OCI-LY7 (cell line): ENCODE measurements at regions not wholly inside any gene's neighbourhood (a gene's known extent, or its start where the extent isn't known, plus 50 kb on each side); places are given as distances from the start of the nearest gene placed in this dataset.

Experiments used
- BruUV-seq: library from RNA; stranded (reverse); fragments of 400-500 nt; replicated peaks from 2 replicates; lab custom pipeline; 2021; lab: Mats Ljungman, UMichigan
- CTCF ChIA-PET: fragments of 300-600 bp; sonication (Branson Sonifier 250); formaldehyde crosslinking; loops from one replicate; lab custom pipeline; 2022; ENCODE audit warnings: antibody characterized with exemption; ENCODE audit not compliant: unreplicated experiment; lab: Charles Lee
- POLR2A ChIA-PET: fragments of 300-600 bp; sonication (Branson Sonifier 250); formaldehyde crosslinking; loops from one replicate; lab custom pipeline; 2022; ENCODE audit warnings: antibody characterized with exemption; lab: Charles Lee
- DNase-seq: peaks from one replicate; pipeline ENCODE4 v3.0.0-alpha.2; 2015; ENCODE audit warnings: low spot score
- H2AFZ ChIP-seq: fragments of 200-600 bp; sonication (generic), shearing (Covaris generic); 2 replicates; pipeline ENCODE4 v1.6.1; 2014; ENCODE audit warnings: mild to moderate bottlenecking, antibody characterized with exemption, low read length, moderate library complexity
- H3K27ac ChIP-seq: fragments of 200-600 bp; sonication (generic); 2 replicates; pipeline ENCODE4 v1.5.1; 2014; ENCODE audit warnings: mixed run types, low read depth, mild to moderate bottlenecking, moderate library complexity, low read length, inconsistent platforms; ENCODE audit not compliant: poor library complexity, severe bottlenecking
- H3K36me3 ChIP-seq: fragments of 200-600 bp; sonication (generic); 2 replicates; pipeline ENCODE4 v1.6.1; 2014; ENCODE audit warnings: mild to moderate bottlenecking, antibody characterized with exemption, low read length, moderate library complexity, mixed read lengths; ENCODE audit not compliant: insufficient read depth
- H3K4me1 ChIP-seq: fragments of 200-600 bp; sonication (generic); 2 replicates; pipeline ENCODE4 v1.5.1; 2014; ENCODE audit warnings: mild to moderate bottlenecking, low read length; ENCODE audit not compliant: insufficient read depth, poor library complexity, severe bottlenecking
- H3K4me2 ChIP-seq: fragments of 200-600 bp; sonication (generic); 2 replicates; pipeline ENCODE4 v1.6.1; 2014; ENCODE audit warnings: mild to moderate bottlenecking, low read length
- H3K4me3 ChIP-seq: fragments of 200-600 bp; sonication (generic); 2 replicates; pipeline ENCODE4 v1.5.1; 2014; ENCODE audit warnings: mild to moderate bottlenecking, low read depth, low read length; ENCODE audit not compliant: poor library complexity, severe bottlenecking
- H3K79me2 ChIP-seq: fragments of 200-600 bp; sonication (generic); 2 replicates; pipeline ENCODE4 v1.6.1; 2016; ENCODE audit warnings: low read depth, mild to moderate bottlenecking, low read length, moderate library complexity, mixed read lengths; ENCODE audit not compliant: insufficient read depth
- H3K9me2 ChIP-seq: fragments of 200-600 bp; sonication (generic); 2 replicates; pipeline ENCODE4 v1.6.1; 2016; ENCODE audit warnings: mild to moderate bottlenecking, low read length, mixed read lengths; ENCODE audit not compliant: insufficient read depth
- H3K9me3 ChIP-seq: fragments of 200-600 bp; sonication (generic); 2 replicates; pipeline ENCODE4 v1.6.1; 2014; ENCODE audit warnings: mild to moderate bottlenecking, mixed run types, low read length, mixed read lengths
- H4K20me1 ChIP-seq: fragments of 200-600 bp; sonication (generic); 2 replicates; pipeline ENCODE4 v1.6.1; 2014; ENCODE audit warnings: mild to moderate bottlenecking, antibody characterized with exemption, low read length, moderate library complexity, mixed read lengths; ENCODE audit not compliant: insufficient read depth
- EZH2phosphoT487 ChIP-seq: fragments of 200-600 bp; sonication (generic); IDR thresholded peaks from 2 replicates; pipeline ENCODE4 v1.6.1; 2018; ENCODE audit warnings: low read depth, borderline replicate concordance, mild to moderate bottlenecking, mixed run types, antibody characterized with exemption, low read length, moderate library complexity, mixed read lengths
- intact Hi-C: fragments of 100-400 bp; cut with micrococcal nuclease; formaldehyde crosslinking; loops from one replicate; pipeline ENCODE4 v1.10.0; 2022; ENCODE audit not compliant: unreplicated experiment
- TF ChIP-seq, protein P1 (sequence below): fragments of 200-600 bp; sonication (generic); conservative IDR thresholded peaks from 2 replicates; pipeline ENCODE4 v1.5.1; 2014; ENCODE audit warnings: mild to moderate bottlenecking, antibody characterized with exemption, low read length, moderate library complexity, mixed read lengths

DNA sequence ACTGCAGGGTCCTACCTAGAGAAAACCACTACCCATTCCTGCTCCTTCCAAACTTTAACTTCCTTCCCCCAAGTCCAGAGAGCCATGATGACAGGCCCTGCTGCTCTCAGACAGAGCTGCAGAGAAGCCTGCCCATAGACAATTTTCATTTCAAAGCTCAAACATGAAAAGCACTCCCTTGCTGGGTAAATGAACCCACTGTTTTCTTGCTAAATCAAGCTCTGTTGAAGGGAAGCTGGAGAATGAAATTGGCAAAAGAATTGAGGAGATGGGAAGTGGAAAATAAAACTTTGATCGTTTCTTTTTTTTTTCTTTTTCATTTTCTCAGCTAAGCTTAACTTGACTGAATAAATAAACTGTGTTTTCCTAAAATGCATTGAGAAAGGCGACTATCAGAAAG, 331.1 kb upstream of the CPEB2 start:
- TF ChIP-seq, protein P1, sequence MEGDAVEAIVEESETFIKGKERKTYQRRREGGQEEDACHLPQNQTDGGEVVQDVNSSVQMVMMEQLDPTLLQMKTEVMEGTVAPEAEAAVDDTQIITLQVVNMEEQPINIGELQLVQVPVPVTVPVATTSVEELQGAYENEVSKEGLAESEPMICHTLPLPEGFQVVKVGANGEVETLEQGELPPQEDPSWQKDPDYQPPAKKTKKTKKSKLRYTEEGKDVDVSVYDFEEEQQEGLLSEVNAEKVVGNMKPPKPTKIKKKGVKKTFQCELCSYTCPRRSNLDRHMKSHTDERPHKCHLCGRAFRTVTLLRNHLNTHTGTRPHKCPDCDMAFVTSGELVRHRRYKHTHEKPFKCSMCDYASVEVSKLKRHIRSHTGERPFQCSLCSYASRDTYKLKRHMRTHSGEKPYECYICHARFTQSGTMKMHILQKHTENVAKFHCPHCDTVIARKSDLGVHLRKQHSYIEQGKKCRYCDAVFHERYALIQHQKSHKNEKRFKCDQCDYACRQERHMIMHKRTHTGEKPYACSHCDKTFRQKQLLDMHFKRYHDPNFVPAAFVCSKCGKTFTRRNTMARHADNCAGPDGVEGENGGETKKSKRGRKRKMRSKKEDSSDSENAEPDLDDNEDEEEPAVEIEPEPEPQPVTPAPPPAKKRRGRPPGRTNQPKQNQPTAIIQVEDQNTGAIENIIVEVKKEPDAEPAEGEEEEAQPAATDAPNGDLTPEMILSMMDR: no peak
- no peak for TF ChIP-seq EZH2phosphoT487
- no peaks in the 10 kb centered on the region for H4K20me1 ChIP-seq
- POLR2A ChIA-PET: interaction anchor here (0.6 kb wide), 1 partner anchor 12 kb away, joined by 4 read pairs; no protein-coding TSS in a partner anchor
- H3K36me3 ChIP-seq: no peaks in the 10 kb centered on the region
- H3K4me3 ChIP-seq: no peak overlapping the region
- intact Hi-C loops: no loop called here
- no peak overlapping the region for H3K4me2 ChIP-seq
- no peak overlapping the region for H2AFZ ChIP-seq
- no peaks in the 10 kb centered on the region for H3K9me2 ChIP-seq
- no peak for DNase-seq
- no peaks in the 10 kb centered on the region for H3K79me2 ChIP-seq
- H3K9me3 ChIP-seq: no peaks in the 10 kb centered on the region
- BruUV-seq: no TSS peak
- H3K27ac ChIP-seq: no peak overlapping the region
- H3K4me1 ChIP-seq: no peaks in the 10 kb centered on the region
- CTCF ChIA-PET: no interaction called here

DNA sequence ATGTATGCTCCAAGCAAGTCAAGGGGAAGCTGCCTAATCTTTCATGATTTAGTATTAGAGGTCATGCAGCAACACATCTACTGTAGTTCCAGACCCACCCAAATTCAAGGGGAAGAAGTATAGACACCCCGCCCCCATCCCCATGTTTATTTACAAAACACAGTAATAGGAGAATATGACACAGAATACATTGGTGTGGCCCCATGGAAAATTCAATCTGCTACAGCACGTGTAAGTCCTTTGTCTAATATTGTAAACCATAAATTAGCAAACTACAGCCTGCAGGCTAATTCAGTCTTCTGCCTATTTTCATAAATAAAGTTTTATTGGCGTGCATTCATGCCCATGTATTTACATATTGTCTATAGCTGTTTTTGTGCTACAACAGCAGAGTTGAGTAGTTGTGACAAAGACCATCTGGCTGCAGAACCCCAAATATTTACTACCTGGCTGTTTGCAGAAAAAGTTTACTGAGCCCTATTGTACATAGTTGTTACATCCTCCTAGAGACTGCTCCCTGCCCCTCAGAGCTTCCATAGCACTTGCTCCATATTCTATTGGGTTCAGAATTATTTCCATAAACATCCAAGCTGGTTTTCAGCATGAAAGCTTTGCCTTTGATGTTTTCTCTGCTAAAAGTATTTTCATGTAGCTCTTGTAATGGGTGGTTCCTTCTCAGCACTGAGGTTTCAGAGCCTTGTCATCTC, 326.8 kb upstream of the CPEB2 start:
- DNase-seq: no peak
- no peak overlapping the region for H3K27ac ChIP-seq
- no peaks in the 10 kb centered on the region for H3K79me2 ChIP-seq
- CTCF ChIA-PET: no interaction called here
- H3K4me2 ChIP-seq: no peak overlapping the region
- H4K20me1 ChIP-seq: no peaks in the 10 kb centered on the region
- H3K4me3 ChIP-seq: no peak overlapping the region
- H2AFZ ChIP-seq: no peak overlapping the region
- POLR2A ChIA-PET: no interaction called here
- TF ChIP-seq, protein P1: no peak
- TF ChIP-seq EZH2phosphoT487: no peak
- H3K9me2 ChIP-seq: no peaks in the 10 kb centered on the region
- intact Hi-C loops: no loop called here
- H3K9me3 ChIP-seq: no peaks in the 10 kb centered on the region
- BruUV-seq: no TSS peak
- H3K4me1 ChIP-seq: no peaks in the 10 kb centered on the region
- H3K36me3 ChIP-seq: no peaks in the 10 kb centered on the region

DNA sequence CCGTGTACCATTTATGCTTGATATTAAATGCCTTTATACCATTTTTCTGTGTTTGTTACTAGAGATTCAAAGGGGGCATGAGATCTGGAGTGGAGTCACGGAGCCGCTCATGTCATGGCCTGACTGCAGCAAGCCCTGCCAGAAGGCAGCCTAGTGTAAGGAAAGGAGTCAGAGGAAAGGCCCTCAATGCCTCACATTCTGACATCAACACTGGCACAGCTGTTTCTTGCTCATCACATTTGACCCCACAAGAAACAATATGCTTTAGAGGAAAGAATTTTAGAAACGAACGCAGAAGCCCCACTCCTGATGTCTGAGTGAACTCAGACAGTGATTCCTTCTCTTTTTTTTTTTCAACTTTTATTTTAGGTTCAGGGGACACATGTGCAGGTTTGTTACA, 322.4 kb upstream of the CPEB2 start:
- no peaks in the 10 kb centered on the region for H3K9me3 ChIP-seq
- no peaks in the 10 kb centered on the region for H3K36me3 ChIP-seq
- DNase-seq: no peak
- no peaks in the 10 kb centered on the region for H4K20me1 ChIP-seq
- no peaks in the 10 kb centered on the region for H3K79me2 ChIP-seq
- ChIA-PET POLR2A (no interaction called here), CTCF (no interaction called here)
- H3K4me2 ChIP-seq: no peak overlapping the region
- intact Hi-C loops: no loop called here
- H3K4me3 ChIP-seq: no peak overlapping the region
- H3K4me1 ChIP-seq: no peaks in the 10 kb centered on the region
- no peak overlapping the region for H3K27ac ChIP-seq
- no peak overlapping the region for H2AFZ ChIP-seq
- no peak for TF ChIP-seq EZH2phosphoT487
- TF ChIP-seq, protein P1: no peak
- no TSS peak for BruUV-seq
- no peaks in the 10 kb centered on the region for H3K9me2 ChIP-seq
